Activated T-cell treated with anti-CD3 and anti-CD28 coated beads for 24 hours (primary cell): ENCODE measurements at regions not wholly inside any gene's neighbourhood (a gene's known extent, or its start where the extent isn't known, plus 50 kb on each side); places are given as distances from the start of the nearest gene placed in this dataset.

ENCODE experiments used
- DNase-seq: peaks from one replicate; pipeline ENCODE4 v3.0.0-alpha.2; 2020; ENCODE audit warnings: low read depth

DNA sequence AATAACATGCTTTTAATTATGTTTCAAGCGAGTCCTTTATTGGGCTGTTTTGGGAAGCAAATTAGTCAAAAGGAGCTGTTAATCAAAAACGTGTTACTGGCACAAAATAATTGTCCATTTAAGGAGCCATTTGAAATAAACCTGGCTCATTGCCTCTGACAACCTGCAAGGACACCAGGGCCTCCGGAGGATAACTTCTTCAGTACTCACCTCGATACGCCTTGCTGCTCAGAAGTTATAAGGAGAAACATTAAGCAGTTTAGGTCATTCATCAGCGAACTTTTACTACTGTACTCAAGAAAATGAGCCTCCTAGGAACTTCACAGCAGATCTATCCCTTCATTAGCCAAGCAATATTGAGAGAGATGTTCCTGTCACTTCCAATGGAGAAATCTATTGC, 1579.2 kb upstream of the ACVR2A start:
- DNase-seq = no peak

DNA sequence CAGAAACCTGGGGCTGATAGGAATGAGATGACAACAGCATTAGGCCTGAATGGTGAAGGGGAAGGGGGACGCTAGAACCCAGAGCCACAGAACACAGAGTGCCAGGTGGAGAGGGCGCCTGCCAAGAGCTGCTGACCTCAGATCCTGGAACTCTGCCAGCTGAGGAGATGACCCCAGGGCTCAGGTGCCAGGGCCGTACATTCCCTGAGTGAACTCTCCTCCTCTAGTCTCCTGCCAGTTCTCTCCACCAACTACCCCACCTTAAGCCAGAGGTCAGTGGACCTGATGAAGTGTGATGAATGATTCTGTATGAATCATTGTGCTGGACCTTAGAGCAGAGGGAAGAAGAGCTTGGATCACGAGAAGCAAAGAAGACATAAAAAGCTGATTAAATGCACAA, 1582.2 kb upstream of the ACVR2A start:
- DNase-seq = no peak

GRCh38 chr2:146260551-146260950, 1584.3 kb upstream of the ACVR2A start:
- no peak for DNase-seq

DNA sequence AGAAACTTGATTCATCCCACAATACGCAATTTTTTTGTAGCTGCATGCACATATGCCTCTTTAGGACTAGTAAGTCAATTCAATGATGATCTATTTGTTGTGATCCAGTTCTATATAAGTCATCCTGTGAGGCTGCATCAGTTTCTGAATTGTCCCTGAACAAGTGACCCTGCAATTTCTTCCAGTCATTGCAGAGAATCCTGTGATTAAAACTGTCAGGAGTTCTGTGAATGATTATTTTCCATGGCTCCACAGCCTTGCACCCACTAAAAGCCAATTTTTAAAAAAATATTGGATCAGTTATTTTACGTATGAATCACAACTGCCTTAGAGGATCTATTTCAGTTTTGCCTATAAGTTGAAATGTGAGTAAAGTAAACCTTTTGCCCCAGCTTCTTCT, 1585.0 kb upstream of the ACVR2A start:
- DNase-seq = no peak

- no peak for DNase-seq
These were observed 1586.8 kb upstream of the ACVR2A start for GRCh38 chr2:146258071-146258470.

GRCh38 chr2:146252119-146252518, 1592.7 kb upstream of the ACVR2A start:
- DNase-seq = no peak

- DNase-seq = no peak
These were observed 1593.5 kb upstream of the ACVR2A start for GRCh38 chr2:146251328-146251727.

DNA sequence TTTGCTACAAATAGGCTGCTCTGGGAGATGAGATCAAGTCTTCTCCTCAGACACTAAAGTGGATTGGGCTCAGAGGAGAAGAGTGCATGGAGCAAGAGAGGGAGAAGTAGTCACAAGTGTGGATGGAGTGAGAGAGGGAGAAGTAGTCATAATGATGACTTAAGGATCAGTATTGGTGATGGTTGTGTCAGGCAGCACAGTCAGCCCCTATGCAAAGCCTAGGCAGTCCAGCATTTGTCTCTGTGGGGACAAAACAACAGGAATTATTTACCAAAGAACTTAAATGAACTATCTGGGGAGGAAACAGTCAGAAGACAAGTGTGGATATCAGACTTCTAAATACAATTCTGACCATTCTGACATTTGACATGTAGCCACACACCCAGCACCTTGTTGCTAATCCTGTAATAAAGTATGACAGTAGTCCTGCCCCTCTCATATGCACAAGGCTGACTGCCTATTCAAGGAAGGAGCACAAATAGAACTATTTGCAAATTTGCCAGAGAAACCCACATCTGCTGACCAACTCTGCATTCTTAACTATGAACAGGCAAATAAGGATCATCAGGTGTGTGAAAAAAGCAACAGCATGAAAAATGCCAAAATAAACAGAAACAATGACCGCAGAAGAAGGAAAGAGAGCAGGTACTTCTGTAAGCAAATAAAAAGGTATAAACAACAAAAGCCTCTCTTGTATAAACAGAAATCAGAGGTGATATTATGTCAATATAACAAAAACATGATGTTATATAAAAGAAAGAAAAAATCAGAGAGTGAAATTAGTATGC, 1597.9 kb upstream of the ACVR2A start:
- DNase-seq = no peak

DNA sequence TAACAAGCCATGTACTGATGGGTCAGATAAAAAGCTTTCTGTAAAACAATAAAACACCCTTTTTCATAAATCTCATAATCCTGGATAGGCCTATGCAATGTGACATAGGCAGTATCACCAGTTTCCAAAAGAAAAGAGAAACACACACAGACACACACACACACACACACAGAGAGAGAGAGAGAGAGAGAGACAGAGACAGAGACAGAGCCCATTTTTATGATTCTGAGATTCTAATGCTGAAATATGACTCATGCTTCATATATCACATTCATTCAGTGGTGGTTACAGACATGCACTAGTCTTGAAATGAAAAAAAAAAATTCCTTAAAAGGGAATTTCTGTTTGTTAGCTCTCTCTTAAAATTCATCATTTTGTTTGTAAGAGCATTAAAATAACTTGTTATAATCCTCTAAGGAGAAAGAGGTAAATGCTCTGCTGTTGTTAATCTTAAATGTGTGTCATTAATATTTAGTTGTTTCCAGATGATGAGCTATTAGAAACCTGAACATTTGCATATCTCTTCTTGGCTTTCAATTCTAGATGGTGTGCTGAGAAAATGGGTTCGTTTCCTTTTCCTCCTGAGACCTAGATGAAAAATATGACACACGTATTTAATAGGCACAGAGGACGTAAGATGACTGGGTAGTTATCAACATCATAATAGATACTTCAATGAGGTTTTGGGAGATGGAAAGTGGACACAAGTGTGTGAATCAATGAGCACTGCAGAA, 1598.7 kb upstream of the ACVR2A start:
- DNase-seq = no peak

DNA sequence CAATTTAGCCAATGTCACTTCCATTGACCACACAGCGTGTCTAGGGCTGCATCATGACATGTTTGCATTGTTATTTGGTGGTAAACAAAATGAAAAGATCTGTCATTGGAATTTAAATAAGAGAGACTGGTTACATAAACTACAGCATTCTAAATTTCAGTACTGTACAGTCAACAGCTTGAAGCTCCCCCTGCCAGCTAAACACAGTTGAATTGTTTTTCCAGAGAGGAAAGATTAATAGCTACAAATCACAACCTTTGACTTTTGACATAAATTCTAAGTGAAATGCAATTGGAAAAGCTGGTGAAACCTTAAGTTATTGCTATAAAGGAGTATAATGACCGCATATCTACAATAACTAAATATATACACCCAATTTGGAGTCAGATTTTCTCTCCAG, 1600.0 kb upstream of the ACVR2A start:
- no peak for DNase-seq

DNA sequence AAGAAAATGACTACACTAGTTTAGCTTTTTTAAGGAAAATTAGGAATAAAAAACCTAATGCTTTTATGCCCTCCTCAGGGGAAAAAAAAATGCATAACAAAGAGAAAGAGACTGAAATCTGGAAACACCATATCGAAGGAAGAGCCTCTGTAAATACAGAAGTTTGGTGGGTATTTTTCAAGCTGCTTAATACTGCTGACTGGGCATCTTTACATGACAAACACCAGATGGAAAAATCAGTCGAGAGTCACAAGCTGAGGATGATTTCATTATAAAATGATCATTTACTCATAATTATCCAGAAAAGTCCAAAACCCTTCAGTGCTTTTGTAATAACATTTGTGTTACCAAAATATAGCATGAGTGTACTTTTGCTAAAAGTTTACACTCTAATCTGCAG, 1600.7 kb upstream of the ACVR2A start:
- no peak for DNase-seq

DNA sequence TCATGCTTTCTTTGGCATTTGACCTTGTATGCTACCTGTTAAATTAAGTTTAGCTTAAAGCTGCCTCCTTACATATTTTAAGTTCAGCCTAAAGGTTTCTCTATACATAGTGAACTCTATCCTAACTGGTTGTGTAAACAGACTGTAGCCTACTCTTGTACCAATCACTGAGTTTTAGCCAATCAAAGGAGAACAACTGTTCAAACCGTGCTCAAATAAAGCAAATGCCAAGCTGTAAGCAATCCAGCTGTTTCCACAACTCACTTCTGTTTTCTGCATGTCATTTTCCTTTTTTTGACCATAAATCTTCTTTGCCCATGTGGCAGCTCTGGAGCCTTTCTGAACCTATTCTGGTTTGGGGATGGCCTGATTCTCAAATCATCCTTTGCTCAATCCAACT, 1603.8 kb upstream of the ACVR2A start:
- no peak for DNase-seq

DNA sequence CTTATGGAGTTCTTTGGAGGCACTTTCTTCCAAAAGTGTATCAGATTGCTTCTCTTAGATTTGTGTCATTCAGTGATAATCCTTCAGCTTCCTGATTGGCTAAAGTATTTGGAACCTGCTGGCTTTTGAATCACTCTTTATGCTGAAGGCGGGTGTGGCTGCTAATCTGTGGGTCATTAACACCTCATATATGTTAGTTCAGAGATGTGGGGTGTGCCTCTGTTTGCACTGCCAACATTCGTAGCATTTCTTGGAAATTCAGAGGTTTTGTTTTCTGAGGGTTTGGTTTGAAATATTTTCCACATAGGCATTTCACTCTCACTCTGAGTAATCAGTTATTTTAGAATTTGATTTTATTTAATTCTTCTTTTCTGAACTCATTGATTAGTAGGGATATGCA, 1604.4 kb upstream of the ACVR2A start:
- DNase-seq = no peak

- no peak for DNase-seq
These were observed 1605.3 kb upstream of the ACVR2A start for GRCh38 chr2:146239392-146240135.

DNA sequence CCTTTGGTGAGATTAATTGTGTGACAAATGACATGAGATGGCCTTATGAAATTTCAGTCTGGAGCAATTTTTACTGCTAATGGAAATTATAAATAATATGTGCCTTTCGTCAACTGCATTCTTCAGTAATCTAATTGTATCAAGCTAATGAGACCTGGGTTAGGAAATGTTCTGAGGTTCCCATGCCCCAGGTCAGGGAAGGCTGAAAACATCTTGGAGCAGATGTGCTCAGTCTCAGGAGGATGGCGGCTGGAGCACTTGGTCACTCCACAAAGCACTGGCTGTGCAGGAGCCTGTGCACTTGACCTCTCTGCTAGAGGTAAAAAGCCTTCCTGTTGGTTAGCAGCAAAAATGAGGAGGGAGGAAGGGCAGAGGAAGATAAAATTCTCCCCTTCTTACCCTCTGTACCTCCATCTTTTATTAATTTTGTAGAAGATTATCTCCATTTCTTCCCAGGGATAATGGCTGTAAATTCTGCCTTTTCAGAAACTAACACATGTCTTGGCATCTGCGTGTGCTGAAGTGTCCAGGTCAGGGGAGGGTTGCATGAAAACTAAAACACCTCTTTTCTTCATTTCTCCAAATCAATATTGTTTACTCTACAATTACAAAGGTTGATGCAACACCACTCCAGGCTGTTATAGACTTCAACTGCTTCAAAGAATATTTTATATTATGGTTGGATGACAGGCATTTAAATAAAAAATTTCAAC, 1606.4 kb upstream of the ACVR2A start:
- DNase-seq = no peak

DNA sequence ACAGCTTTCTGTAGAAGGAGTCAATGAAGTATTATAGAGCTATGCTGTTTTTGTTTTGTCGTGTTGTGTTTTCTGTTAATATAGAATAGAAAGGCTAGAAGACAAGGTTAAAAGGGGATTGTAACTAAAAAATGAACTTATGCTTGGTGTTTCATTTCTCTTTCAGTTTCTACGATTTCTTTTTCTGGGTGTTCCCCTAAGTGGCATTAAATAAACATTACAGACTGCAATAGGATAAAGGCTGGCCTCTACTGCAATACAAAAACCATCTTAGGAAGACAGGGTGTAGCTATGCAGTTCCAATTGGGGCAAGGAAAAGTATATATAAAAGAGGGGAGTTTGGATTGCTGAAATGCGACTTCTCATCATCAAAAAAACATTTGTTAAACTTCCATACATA, 1609.7 kb upstream of the ACVR2A start:
- DNase-seq = no peak

- no peak for DNase-seq
These were observed 1615.2 kb upstream of the ACVR2A start for GRCh38 chr2:146229508-146230155.

- DNase-seq = no peak
These were observed 1616.3 kb upstream of the ACVR2A start for GRCh38 chr2:146228466-146229058.

GRCh38 chr2:146228020-146228393, 1616.8 kb upstream of the ACVR2A start:
- DNase-seq = no peak

DNA sequence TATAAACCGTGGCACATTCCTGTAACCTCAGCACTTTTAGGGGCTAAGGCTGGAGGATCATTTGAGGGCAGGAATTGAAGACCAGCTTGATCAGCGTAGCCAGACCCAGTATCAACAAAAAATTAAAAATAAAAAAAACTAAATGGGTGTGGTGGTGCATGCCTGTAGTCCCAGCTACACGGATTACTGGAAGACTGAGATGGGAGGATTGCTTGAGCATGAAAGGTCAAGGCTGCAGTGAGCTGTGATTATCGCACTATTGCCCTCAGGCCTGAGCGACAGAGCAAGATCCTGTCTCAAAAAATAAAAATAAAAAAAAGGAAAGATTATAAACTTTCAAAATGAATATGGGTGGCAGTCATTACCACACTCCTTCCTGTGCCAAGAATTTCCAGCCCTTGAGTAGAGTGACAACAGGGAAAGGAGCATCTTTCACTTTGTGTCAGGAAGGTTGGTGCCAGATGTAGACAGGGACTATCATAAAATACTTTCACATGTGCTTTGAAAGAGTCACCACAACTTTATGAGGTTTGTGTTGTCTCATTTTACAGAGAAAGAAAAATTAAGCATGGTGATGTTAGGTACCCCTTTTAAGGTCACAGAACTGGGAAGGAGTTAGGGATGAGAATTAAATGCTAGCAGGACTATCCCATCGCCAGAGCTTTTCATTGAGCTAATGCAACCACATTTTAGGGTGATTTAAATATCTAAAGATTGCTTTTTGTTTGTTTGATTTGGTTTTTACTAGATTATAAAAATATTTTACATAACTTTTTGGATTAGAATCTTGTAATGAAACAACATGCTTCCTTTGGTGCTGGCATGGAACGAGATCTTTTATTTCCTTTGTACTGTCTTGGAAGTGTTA, 1617.4 kb upstream of the ACVR2A start:
- DNase-seq = no peak
